HG02870 (cell line): ENCODE measurements at regions not wholly inside any gene's neighbourhood (a gene's known extent, or its start where the extent isn't known, plus 50 kb on each side); places are given as distances from the start of the nearest gene placed in this dataset.

Experiments
- ATAC-seq: cut with Tn5 transposase; IDR thresholded peaks from one replicate; pipeline ENCODE4 v1.9.1; 2021; ENCODE audit warnings: mild to moderate bottlenecking, moderate library complexity; ENCODE audit not compliant: unreplicated experiment

DNA sequence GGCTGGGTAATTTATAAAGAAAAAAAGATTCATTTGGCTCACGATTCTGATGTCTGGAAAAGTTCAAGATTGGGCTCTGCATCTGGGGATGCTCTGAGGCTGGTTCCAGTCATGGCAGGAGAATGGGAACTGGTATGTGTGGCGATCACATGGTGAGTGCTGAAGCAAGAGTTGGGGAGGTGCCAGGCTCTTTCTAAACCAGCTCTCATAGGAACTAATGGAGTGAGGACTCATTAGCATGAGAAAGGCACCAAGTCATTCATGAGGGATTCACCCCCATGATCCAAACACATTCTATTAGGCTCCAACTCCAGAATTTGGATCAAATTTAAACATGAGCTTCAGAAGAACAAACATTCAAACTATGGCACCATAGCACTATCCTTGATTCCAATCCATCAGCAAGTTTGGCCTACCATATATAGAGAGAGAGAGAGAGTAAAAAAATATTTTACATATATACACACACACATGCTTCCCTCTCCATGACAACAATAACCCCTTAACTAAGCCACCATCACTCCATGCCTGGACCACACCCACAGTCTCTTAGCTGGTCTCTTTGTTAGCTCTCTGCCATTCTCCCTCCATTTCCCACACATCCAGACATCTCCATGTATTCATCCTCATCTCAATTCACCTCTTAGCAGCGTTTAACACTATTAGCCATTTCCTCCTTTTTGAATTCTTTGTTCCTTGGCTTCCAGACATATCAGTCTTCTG, 57.9 kb downstream of the NPY start:
- no peak for ATAC-seq

- no peak for ATAC-seq
Observed at GRCh38 chr7:24343614-24344013, 59.6 kb downstream of the NPY start.

DNA sequence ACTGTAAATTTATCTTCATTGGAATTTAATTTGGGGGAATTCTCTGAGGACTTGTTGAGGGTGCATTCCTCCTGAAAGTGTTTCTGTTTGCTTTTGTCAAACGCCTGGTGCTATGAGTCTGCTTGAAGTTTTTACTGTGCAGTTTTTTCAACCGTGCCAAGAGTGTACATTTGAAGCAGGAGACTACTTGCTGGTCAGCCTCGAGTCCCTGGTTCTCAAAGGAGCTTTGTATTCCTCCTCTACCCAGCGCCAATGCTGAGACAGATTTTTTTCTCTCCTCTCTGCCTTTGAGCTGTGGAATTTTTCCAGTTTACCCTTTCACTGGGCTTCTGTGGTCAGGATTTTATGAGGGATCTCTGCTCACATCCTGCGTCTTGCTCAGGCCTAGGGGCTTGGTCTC, 62.1 kb downstream of the NPY start:
- no peak for ATAC-seq

GRCh38 chr7:24346716-24347115, 62.7 kb downstream of the NPY start:
- ATAC-seq: no peak

- ATAC-seq: no peak
Observed at GRCh38 chr7:24349339-24349738, 65.3 kb downstream of the NPY start.

- no peak for ATAC-seq
Observed at GRCh38 chr7:24354456-24354855, 70.5 kb downstream of the NPY start.

GRCh38 chr7:24356718-24357386, 72.9 kb downstream of the NPY start:
- ATAC-seq: no peak

DNA sequence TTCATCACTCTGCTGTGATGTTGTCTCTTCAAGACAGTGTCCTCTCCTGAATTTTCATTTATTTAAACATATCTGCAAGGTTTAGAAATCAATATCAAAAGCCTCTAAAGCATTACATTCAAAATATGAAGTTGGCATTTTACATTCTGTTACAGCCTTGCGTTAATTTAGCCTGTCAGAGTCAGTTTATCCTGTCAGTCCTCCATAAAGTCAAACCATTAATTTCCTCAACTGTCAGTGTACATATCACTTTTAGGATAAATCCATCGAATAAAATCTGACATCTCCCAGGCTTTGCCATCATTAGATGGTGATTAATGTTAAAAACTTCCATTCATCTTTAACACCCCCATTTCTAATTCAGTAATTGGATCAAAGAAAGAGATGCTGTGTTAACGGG, 77.0 kb downstream of the NPY start:
- no peak for ATAC-seq

GRCh38 chr7:24365606-24366005, 81.6 kb downstream of the NPY start:
- no peak for ATAC-seq

GRCh38 chr7:24366876-24367275, 82.9 kb downstream of the NPY start:
- ATAC-seq: no peak

GRCh38 chr7:24368161-24368560, 84.2 kb downstream of the NPY start:
- no peak for ATAC-seq

DNA sequence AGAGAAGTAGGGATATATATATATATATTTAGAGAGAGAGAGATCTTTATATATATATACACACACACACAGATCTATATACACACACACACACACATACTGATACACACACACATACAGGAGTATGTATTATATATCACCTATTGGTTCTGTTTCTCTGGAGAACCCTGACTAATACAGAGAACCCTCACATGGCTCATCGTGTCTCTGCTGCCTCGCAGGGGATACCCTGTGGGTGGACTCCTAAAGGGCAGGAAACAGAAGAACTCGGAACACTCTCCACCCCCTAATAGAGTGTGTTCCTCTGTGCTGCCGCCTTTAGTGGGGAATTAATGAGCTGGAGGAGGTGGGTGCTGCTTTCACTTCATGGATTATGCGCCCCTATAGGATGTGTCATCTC, 86.6 kb downstream of the NPY start:
- no peak for ATAC-seq

- ATAC-seq: no peak
Observed at GRCh38 chr7:24372961-24373955, 89.3 kb downstream of the NPY start.

GRCh38 chr7:24378871-24379616, 95.1 kb downstream of the NPY start:
- ATAC-seq: no peak

- no peak for ATAC-seq
Observed at GRCh38 chr7:24381894-24382505, 98.0 kb downstream of the NPY start.

- no peak for ATAC-seq
Observed at GRCh38 chr7:24383055-24383454, 99.1 kb downstream of the NPY start.

DNA sequence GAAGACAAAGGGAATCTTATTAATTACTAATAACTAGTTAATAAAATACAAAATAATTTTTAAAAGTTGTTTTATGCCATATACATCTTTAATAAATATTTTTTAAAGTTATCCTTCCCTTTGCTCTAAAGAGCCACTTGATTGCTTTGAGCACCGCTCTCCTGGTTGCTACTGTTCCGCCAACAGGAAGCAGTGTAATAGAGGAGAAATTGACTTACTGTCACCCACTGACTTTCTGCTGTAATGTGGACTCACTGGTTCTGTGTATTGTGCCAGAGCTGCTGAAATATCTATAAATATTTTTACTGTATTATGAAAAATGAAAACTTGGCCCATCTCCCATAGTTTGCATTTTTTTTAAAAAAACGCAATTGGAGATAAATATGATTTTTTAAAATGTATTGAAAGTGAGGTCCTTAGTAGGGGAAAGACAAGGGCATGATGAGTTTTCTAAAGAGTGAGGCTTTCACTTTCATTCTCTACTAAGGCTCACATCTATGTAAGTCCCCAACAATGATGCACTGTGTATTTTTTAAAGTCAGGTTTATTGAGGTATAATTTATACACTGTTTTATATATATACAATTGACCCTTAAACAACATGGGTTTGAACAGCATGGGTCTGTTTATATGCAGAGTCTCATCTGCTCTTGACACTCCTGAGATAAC, 100.5 kb downstream of the NPY start:
- ATAC-seq: no peak

DNA sequence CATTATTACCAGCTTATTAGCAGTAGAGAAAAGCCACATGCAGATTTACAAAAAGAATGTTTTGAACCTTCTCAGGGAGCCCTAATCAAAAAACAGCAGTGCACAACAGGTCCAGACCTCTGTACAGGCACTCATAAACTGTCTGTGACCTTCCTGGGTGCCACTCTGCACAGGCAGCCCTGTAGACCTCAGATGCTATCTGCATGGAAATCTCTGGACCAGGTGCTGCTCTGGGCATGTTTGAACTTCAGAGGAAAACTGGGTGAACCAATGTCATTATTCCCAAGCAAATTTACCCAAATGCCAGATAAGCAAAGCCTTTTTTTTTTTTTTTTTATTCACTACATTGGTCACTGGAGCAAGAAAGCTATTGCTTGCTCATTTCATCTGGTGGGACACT, 104.2 kb downstream of the NPY start:
- ATAC-seq: no peak

DNA sequence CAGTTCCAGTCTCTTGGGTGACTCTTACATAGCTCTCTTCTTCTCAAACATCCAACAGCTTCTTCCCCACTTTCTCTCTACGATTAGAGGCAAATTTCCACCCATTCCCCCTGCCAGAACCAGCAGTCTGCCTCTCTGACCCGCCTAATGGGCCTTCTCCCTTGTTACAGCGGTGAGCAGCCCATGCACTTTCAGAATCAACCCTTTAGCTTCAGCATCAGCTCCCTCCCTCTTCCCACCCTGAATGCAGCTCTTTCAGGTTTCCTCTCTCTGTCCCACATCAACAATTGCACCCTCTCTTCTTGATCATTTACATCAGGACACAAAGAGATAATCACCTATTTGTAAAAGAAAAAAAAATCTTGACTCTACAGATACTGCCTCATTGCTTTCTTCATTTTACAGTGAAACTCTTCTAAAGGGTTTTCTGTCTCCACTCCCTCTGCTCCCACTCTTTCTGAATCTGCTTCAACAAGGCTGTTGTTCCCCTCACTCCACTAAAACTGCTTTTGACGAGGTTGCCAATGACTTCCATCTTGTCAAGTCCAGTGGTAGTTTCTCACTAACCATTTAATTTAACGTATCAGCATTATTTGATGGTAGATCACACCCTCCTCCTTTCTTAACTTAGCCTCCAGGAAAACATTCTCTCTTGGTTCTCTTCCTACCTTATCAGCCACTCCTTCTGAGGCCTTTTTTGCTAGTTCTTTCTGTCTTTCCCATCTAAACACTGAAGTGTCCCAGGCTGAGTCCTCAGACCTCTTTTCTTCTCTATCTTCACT, 106.6 kb downstream of the NPY start:
- no peak for ATAC-seq
